WTC11 (cell line): ENCODE measurements at regions not wholly inside any gene's neighbourhood (a gene's known extent, or its start where the extent isn't known, plus 50 kb on each side); places are given as distances from the start of the nearest gene placed in this dataset.
"Not testable (repeated sequence)": the region's sequence is repeated elsewhere in the genome, so short reads cannot be mapped to it uniquely, and the experiment has no call there.

Source experiments
- ATAC-seq: fragments of 200-7000 bp; cut with Tn5 transposase; 2 replicates; pipeline ENCODE4 v1.10.0; 2021; ENCODE audit warnings: mild to moderate bottlenecking, moderate library complexity
- CTCF ChIA-PET: fragments of 300-600 bp; sonication (Branson Sonifier 250); formaldehyde crosslinking; loops from one replicate; lab custom pipeline; 2021; ENCODE audit warnings: antibody characterized with exemption; lab: Charles Lee
- POLR2A ChIA-PET: fragments of 350-600 bp; sonication (Branson Sonifier 250); formaldehyde crosslinking; loops from one replicate; lab custom pipeline; 2021; ENCODE audit warnings: antibody characterized with exemption; lab: Charles Lee
- DNase-seq: peaks from one replicate; pipeline ENCODE4 v3.0.0; 2021; ENCODE audit warnings: low spot score
- H3K27ac Mint-ChIP-seq: 2 replicates; pipeline ENCODE4 v1.8.0; 2021; ENCODE audit warnings: mixed read lengths
- H3K27me3 Mint-ChIP-seq: 2 replicates; pipeline ENCODE4 v1.8.0; 2021; ENCODE audit warnings: low read depth, mild to moderate bottlenecking, moderate library complexity, mixed read lengths
- H3K36me3 Mint-ChIP-seq: 2 replicates; pipeline ENCODE4 v1.8.0; 2021; ENCODE audit warnings: mixed read lengths
- H3K4me1 Mint-ChIP-seq: 2 replicates; pipeline ENCODE4 v1.8.0; 2022; ENCODE audit warnings: mixed read lengths
- H3K4me3 Mint-ChIP-seq: 2 replicates; pipeline ENCODE4 v1.8.0; 2021; ENCODE audit warnings: mild to moderate bottlenecking, moderate library complexity, mixed read lengths
- H3K9me3 Mint-ChIP-seq: 2 replicates; pipeline ENCODE4 v1.8.0; 2021; ENCODE audit warnings: mixed read lengths
- ARID4B ChIP-seq: sonication (generic); formaldehyde crosslinking; IDR thresholded peaks from 2 replicates; pipeline ENCODE4 v1.8.0; 2023; ENCODE audit warnings: missing genetic modification reagents, mild to moderate bottlenecking, borderline replicate concordance
- ATF6 ChIP-seq: sonication (generic); formaldehyde crosslinking; IDR thresholded peaks from 2 replicates; pipeline ENCODE4 v1.8.1; 2023; ENCODE audit warnings: mild to moderate bottlenecking, missing genetic modification reagents
- ERG ChIP-seq: fragments of 250-450 bp; sonication (Bioruptor Pico); IDR thresholded peaks from 2 replicates; pipeline ENCODE4 v1.8.0; 2021; ENCODE audit warnings: mild to moderate bottlenecking
- FOXP4 ChIP-seq: sonication (generic); formaldehyde crosslinking; IDR thresholded peaks from 2 replicates; pipeline ENCODE4 v1.8.0; 2022; ENCODE audit warnings: mild to moderate bottlenecking, missing genetic modification reagents
- GABPB1 ChIP-seq: sonication (generic); formaldehyde crosslinking; IDR thresholded peaks from 2 replicates; pipeline ENCODE4 v1.8.1; 2023; ENCODE audit warnings: mild to moderate bottlenecking, missing genetic modification reagents
- GRHL2 ChIP-seq: fragments of 250-450 bp; sonication (Bioruptor Pico); IDR thresholded peaks from 2 replicates; pipeline ENCODE4 v1.8.0; 2022; ENCODE audit warnings: mild to moderate bottlenecking, moderate library complexity; ENCODE audit not compliant: insufficient replicate concordance, severe bottlenecking
- JAZF1 ChIP-seq: fragments of 250-450 bp; sonication (Bioruptor Pico); IDR thresholded peaks from 2 replicates; pipeline ENCODE4 v1.9.0; 2021; ENCODE audit warnings: moderate library complexity, mild to moderate bottlenecking, inconsistent platforms
- OVOL2 ChIP-seq: fragments of 250-450 bp; sonication (Bioruptor Pico); IDR thresholded peaks from 2 replicates; pipeline ENCODE4 v1.9.0; 2021; ENCODE audit warnings: mild to moderate bottlenecking, borderline replicate concordance
- PRDM15 ChIP-seq: sonication (generic); formaldehyde crosslinking; IDR thresholded peaks from 2 replicates; pipeline ENCODE4 v1.8.0; 2022; ENCODE audit warnings: missing genetic modification reagents
- SMAD4 ChIP-seq: sonication (generic); formaldehyde crosslinking; IDR thresholded peaks from 2 replicates; pipeline ENCODE4 v1.8.0; 2022; ENCODE audit warnings: mild to moderate bottlenecking, missing genetic modification reagents
- SP1 ChIP-seq: sonication (generic); formaldehyde crosslinking; conservative IDR thresholded peaks from 2 replicates; pipeline ENCODE4 v1.8.1; 2022; ENCODE audit warnings: missing genetic modification reagents
- TCF7 ChIP-seq: sonication (generic); formaldehyde crosslinking; IDR thresholded peaks from 2 replicates; pipeline ENCODE4 v1.8.0; 2022; ENCODE audit warnings: mild to moderate bottlenecking, low read depth, missing genetic modification reagents, moderate library complexity
- USF1 ChIP-seq: sonication (generic); formaldehyde crosslinking; IDR thresholded peaks from 2 replicates; pipeline ENCODE4 v1.8.0; 2022; ENCODE audit warnings: mild to moderate bottlenecking, missing genetic modification reagents
- USF2 ChIP-seq: sonication (generic); formaldehyde crosslinking; IDR thresholded peaks from 2 replicates; pipeline ENCODE4 v1.8.1; 2023; ENCODE audit warnings: mild to moderate bottlenecking, missing genetic modification reagents, moderate library complexity
- ZNF232 ChIP-seq: sonication (generic); formaldehyde crosslinking; IDR thresholded peaks from 2 replicates; pipeline ENCODE4 v1.8.0; 2022; ENCODE audit warnings: mild to moderate bottlenecking, missing genetic modification reagents
- ZNF416 ChIP-seq: fragments of 250-450 bp; sonication (Bioruptor Pico); IDR thresholded peaks from 2 replicates; pipeline ENCODE4 v1.9.0; 2021; ENCODE audit warnings: mild to moderate bottlenecking, inconsistent platforms

- TF ChIP-seq ZNF232 (CRISPR knock-in tag) (no peak), FOXP4 (CRISPR knock-in tag) (no peak), GRHL2 (CRISPR knock-in tag) (no peak), ERG (CRISPR knock-in tag) (no peak), ZNF416 (CRISPR knock-in tag) (no peak), ARID4B (CRISPR knock-in tag) (no peak), GABPB1 (CRISPR knock-in tag) (no peak), OVOL2 (CRISPR knock-in tag) (no peak), SP1 (CRISPR knock-in tag) (no peak), USF2 (no peak), TCF7 (CRISPR knock-in tag) (no peak), ATF6 (CRISPR knock-in tag) (no peak), USF1 (no peak), SMAD4 (CRISPR knock-in tag) (no peak), PRDM15 (CRISPR knock-in tag) (no peak), JAZF1 (CRISPR knock-in tag) (no peak)
Observed at GRCh38 chr3:151673974-151674373, 59.8 kb upstream of the AADACL2 start (continued).

- CTCF ChIA-PET = not testable (repeated sequence)
Observed at GRCh38 chr3:151667762-151668161, 66.0 kb upstream of the AADACL2 start.

More at GRCh38 chr3:151667762-151668161, 66.0 kb upstream of the AADACL2 start:
- H3K27me3 Mint-ChIP-seq, ATAC-seq, H3K27ac Mint-ChIP-seq, H3K4me1 Mint-ChIP-seq, H3K36me3 Mint-ChIP-seq, POLR2A ChIA-PET, H3K4me3 Mint-ChIP-seq, DNase-seq: not testable (repeated sequence)
- H3K9me3 Mint-ChIP-seq = peaks cover 37% of the 10 kb centered on the region
